SK-N-SH treated with all-trans-retinoic acid at 6 μM for 48 hours (cell line): ENCODE measurements at regions not wholly inside any gene's neighbourhood (a gene's known extent, or its start where the extent isn't known, plus 50 kb on each side); places are given as distances from the start of the nearest gene placed in this dataset.

Source experiments
- ATAC-seq: fragments of 200-7000 bp; cut with Tn5 transposase; 3 replicates; pipeline ENCODE4 v1.9.1; 2020; ENCODE audit warnings: mild to moderate bottlenecking, moderate library complexity
- ARNTL ChIP-seq: fragments of 450-650 bp; formaldehyde crosslinking; IDR thresholded peaks from 2 replicates; pipeline ENCODE4 v1.5.0; 2020; ENCODE audit warnings: low read depth, mild to moderate bottlenecking, moderate library complexity, borderline replicate concordance
- BACH2 ChIP-seq: fragments of 250-450 bp; sonication (Bioruptor Pico); IDR thresholded peaks from 2 replicates; pipeline ENCODE4 v1.9.0; 2021; ENCODE audit warnings: mild to moderate bottlenecking, borderline replicate concordance
- CSDC2 ChIP-seq: fragments of 250-450 bp; sonication (Bioruptor Pico); IDR thresholded peaks from 2 replicates; pipeline ENCODE4 v1.5.0; 2020; ENCODE audit warnings: mild to moderate bottlenecking, moderate library complexity
- ESRRG ChIP-seq: fragments of 250-450 bp; sonication (Bioruptor Pico); IDR thresholded peaks from 2 replicates; pipeline ENCODE4 v1.6.1; 2021; ENCODE audit warnings: mild to moderate bottlenecking
- GLIS3 ChIP-seq: fragments of 250-450 bp; sonication (Bioruptor Pico); IDR thresholded peaks from 2 replicates; pipeline ENCODE4 v1.5.0; 2020; ENCODE audit warnings: mild to moderate bottlenecking, moderate library complexity
- ISL1 ChIP-seq: fragments of 250-450 bp; sonication (Bioruptor Pico); IDR thresholded peaks from 2 replicates; pipeline ENCODE4 v2.1.2; 2022; ENCODE audit warnings: mild to moderate bottlenecking, moderate library complexity
- OSR1 ChIP-seq: fragments of 250-450 bp; sonication (Bioruptor Pico); IDR thresholded peaks from 2 replicates; pipeline ENCODE4 v1.8.0; 2022; ENCODE audit warnings: moderate library complexity, mild to moderate bottlenecking, inconsistent platforms
- RARB ChIP-seq: fragments of 250-450 bp; sonication (Bioruptor Pico); IDR thresholded peaks from 2 replicates; pipeline ENCODE4 v1.8.0; 2021; ENCODE audit warnings: mild to moderate bottlenecking, moderate library complexity
- SNAI2 ChIP-seq: fragments of 250-450 bp; sonication (Bioruptor Pico); IDR thresholded peaks from 2 replicates; pipeline ENCODE4 v1.5.0; 2020; ENCODE audit warnings: mild to moderate bottlenecking, moderate library complexity
- TCF4 ChIP-seq: fragments of 250-450 bp; sonication (Bioruptor Pico); IDR thresholded peaks from 2 replicates; pipeline ENCODE4 v1.8.0; 2021; ENCODE audit warnings: mild to moderate bottlenecking, moderate library complexity, borderline replicate concordance
- TOX ChIP-seq: fragments of 250-450 bp; sonication (Bioruptor Pico); IDR thresholded peaks from 2 replicates; pipeline ENCODE4 v1.8.0; 2021; ENCODE audit warnings: mild to moderate bottlenecking, moderate library complexity, borderline replicate concordance
- ZC3H10 ChIP-seq: fragments of 250-450 bp; sonication (Bioruptor Pico); IDR thresholded peaks from 2 replicates; pipeline ENCODE4 v1.5.1; 2021; ENCODE audit warnings: mild to moderate bottlenecking, moderate library complexity
- ZFP3 ChIP-seq: fragments of 250-450 bp; sonication (Bioruptor Pico); IDR thresholded peaks from 2 replicates; pipeline ENCODE4 v1.5.0; 2020; ENCODE audit warnings: mild to moderate bottlenecking, moderate library complexity
- ZFP30 ChIP-seq: fragments of 450-650 bp; formaldehyde crosslinking; IDR thresholded peaks from 2 replicates; pipeline ENCODE4 v1.5.0; 2022; ENCODE audit warnings: mild to moderate bottlenecking, moderate library complexity
- ZNF565 ChIP-seq: fragments of 450-650 bp; formaldehyde crosslinking; conservative IDR thresholded peaks from 2 replicates; pipeline ENCODE4 v1.5.0; 2020; ENCODE audit warnings: low read depth, mild to moderate bottlenecking, moderate library complexity
- ZNF8 ChIP-seq: fragments of 450-650 bp; formaldehyde crosslinking; IDR thresholded peaks from 2 replicates; pipeline ENCODE4 v1.5.0; 2020; ENCODE audit warnings: mild to moderate bottlenecking, moderate library complexity
- TF ChIP-seq, protein P1 (sequence below): fragments of 250-450 bp; sonication (Bioruptor Pico); IDR thresholded peaks from 2 replicates; pipeline ENCODE4 v1.5.0; 2020; ENCODE audit warnings: mild to moderate bottlenecking, moderate library complexity
- TF ChIP-seq, protein P2 (sequence below): fragments of 250-450 bp; sonication (Bioruptor Pico); IDR thresholded peaks from 2 replicates; pipeline ENCODE4 v1.8.0; 2021; ENCODE audit warnings: low read depth, mild to moderate bottlenecking, moderate library complexity, borderline replicate concordance
- TF ChIP-seq, protein P3 (sequence below): fragments of 250-450 bp; sonication (Bioruptor Pico); IDR thresholded peaks from 2 replicates; pipeline ENCODE4 v1.8.0; 2020; ENCODE audit warnings: mild to moderate bottlenecking, moderate library complexity, borderline replicate concordance
- TF ChIP-seq, protein P4 (sequence below): fragments of 250-450 bp; sonication (Bioruptor Pico); IDR thresholded peaks from 2 replicates; pipeline ENCODE4 v1.5.1; 2020; ENCODE audit warnings: low read depth, mild to moderate bottlenecking, moderate library complexity
- TF ChIP-seq, protein P5 (sequence below): fragments of 250-450 bp; sonication (Bioruptor Pico); IDR thresholded peaks from 2 replicates; pipeline ENCODE4 v1.5.1; 2021; ENCODE audit warnings: mild to moderate bottlenecking, moderate library complexity

DNA sequence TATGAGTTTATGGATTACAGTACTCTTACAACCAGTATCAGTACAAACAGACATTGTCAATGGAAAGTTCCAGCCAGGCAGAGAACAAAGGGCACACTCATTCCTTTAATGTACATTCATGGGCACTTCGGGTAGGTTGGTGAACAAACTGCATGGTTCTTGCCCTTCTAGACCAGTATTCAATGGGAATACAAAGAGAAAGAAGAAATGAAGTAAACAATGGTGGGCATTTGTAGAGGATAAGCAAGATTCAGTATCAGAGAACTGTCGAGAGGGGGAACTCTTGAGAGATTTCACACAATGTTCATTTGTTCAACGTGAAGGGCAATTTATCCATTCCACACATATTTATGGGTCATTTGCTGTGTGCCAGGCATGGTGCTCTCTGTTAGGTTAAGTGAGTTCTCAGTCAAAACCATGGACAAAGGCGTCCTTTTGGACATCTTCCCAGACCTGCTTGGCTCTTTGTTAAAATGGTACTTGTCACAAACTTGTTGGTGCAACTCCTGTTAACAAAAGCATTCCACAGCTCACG lies 714.8 kb downstream of the DHX35 start (continued):
- TF ChIP-seq, protein P1, sequence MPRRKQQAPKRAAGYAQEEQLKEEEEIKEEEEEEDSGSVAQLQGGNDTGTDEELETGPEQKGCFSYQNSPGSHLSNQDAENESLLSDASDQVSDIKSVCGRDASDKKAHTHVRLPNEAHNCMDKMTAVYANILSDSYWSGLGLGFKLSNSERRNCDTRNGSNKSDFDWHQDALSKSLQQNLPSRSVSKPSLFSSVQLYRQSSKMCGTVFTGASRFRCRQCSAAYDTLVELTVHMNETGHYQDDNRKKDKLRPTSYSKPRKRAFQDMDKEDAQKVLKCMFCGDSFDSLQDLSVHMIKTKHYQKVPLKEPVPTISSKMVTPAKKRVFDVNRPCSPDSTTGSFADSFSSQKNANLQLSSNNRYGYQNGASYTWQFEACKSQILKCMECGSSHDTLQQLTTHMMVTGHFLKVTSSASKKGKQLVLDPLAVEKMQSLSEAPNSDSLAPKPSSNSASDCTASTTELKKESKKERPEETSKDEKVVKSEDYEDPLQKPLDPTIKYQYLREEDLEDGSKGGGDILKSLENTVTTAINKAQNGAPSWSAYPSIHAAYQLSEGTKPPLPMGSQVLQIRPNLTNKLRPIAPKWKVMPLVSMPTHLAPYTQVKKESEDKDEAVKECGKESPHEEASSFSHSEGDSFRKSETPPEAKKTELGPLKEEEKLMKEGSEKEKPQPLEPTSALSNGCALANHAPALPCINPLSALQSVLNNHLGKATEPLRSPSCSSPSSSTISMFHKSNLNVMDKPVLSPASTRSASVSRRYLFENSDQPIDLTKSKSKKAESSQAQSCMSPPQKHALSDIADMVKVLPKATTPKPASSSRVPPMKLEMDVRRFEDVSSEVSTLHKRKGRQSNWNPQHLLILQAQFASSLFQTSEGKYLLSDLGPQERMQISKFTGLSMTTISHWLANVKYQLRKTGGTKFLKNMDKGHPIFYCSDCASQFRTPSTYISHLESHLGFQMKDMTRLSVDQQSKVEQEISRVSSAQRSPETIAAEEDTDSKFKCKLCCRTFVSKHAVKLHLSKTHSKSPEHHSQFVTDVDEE, result no peak
- TF ChIP-seq RARB (CRISPR knock-in tag) (no peak), ESRRG (CRISPR knock-in tag) (no peak), ZFP30 (CRISPR knock-in tag) (no peak), ISL1 (CRISPR knock-in tag) (no peak), ZNF8 (CRISPR knock-in tag) (no peak), BACH2 (no peak), TCF4 (no peak)
- TF ChIP-seq, protein P2, sequence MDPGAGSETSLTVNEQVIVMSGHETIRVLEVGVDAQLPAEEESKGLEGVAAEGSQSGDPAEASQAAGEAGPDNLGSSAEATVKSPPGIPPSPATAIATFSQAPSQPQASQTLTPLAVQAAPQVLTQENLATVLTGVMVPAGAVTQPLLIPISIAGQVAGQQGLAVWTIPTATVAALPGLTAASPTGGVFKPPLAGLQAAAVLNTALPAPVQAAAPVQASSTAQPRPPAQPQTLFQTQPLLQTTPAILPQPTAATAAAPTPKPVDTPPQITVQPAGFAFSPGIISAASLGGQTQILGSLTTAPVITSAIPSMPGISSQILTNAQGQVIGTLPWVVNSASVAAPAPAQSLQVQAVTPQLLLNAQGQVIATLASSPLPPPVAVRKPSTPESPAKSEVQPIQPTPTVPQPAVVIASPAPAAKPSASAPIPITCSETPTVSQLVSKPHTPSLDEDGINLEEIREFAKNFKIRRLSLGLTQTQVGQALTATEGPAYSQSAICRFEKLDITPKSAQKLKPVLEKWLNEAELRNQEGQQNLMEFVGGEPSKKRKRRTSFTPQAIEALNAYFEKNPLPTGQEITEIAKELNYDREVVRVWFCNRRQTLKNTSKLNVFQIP, result no peak

DNA sequence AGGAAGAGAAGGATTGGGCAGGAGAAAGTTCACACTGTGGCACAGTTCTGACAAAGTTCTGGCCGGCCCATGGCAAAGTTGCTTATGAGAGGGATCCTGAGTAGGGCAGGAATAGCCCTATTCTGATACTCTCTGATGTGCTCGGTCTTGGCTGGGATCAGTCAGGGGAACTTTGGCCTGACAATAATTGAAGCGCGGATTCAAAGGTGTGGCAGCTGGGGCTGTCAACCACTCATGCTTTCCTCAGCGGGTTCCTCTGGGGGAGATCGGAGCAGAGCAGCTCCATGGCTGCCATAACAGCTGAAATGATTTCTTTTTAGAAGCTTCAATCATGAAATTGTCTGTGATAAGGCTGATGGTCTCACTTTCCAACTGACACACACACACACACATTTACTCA lies 714.1 kb downstream of the DHX35 start:
- ATAC-seq, result no peak
- TF ChIP-seq SNAI2 (CRISPR knock-in tag), result no peak
- no peak for TF ChIP-seq ZC3H10 (CRISPR knock-in tag)
- TF ChIP-seq, protein P3, sequence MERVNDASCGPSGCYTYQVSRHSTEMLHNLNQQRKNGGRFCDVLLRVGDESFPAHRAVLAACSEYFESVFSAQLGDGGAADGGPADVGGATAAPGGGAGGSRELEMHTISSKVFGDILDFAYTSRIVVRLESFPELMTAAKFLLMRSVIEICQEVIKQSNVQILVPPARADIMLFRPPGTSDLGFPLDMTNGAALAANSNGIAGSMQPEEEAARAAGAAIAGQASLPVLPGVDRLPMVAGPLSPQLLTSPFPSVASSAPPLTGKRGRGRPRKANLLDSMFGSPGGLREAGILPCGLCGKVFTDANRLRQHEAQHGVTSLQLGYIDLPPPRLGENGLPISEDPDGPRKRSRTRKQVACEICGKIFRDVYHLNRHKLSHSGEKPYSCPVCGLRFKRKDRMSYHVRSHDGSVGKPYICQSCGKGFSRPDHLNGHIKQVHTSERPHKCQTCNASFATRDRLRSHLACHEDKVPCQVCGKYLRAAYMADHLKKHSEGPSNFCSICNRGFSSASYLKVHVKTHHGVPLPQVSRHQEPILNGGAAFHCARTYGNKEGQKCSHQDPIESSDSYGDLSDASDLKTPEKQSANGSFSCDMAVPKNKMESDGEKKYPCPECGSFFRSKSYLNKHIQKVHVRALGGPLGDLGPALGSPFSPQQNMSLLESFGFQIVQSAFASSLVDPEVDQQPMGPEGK (CRISPR knock-in tag), result no peak
- TF ChIP-seq, protein P4, sequence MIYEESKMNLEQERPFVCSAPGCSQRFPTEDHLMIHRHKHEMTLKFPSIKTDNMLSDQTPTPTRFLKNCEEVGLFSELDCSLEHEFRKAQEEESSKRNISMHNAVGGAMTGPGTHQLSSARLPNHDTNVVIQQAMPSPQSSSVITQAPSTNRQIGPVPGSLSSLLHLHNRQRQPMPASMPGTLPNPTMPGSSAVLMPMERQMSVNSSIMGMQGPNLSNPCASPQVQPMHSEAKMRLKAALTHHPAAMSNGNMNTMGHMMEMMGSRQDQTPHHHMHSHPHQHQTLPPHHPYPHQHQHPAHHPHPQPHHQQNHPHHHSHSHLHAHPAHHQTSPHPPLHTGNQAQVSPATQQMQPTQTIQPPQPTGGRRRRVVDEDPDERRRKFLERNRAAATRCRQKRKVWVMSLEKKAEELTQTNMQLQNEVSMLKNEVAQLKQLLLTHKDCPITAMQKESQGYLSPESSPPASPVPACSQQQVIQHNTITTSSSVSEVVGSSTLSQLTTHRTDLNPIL (CRISPR knock-in tag), result no peak
- no peak for TF ChIP-seq OSR1 (CRISPR knock-in tag)
- TF ChIP-seq ZNF8 (CRISPR knock-in tag), result no peak
- TF ChIP-seq, protein P5, sequence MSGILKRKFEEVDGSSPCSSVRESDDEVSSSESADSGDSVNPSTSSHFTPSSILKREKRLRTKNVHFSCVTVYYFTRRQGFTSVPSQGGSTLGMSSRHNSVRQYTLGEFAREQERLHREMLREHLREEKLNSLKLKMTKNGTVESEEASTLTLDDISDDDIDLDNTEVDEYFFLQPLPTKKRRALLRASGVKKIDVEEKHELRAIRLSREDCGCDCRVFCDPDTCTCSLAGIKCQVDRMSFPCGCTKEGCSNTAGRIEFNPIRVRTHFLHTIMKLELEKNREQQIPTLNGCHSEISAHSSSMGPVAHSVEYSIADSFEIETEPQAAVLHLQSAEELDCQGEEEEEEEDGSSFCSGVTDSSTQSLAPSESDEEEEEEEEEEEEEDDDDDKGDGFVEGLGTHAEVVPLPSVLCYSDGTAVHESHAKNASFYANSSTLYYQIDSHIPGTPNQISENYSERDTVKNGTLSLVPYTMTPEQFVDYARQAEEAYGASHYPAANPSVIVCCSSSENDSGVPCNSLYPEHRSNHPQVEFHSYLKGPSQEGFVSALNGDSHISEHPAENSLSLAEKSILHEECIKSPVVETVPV (CRISPR knock-in tag), result no peak
- no peak for TF ChIP-seq CSDC2
- TF ChIP-seq RARB (CRISPR knock-in tag), result no peak

DNA sequence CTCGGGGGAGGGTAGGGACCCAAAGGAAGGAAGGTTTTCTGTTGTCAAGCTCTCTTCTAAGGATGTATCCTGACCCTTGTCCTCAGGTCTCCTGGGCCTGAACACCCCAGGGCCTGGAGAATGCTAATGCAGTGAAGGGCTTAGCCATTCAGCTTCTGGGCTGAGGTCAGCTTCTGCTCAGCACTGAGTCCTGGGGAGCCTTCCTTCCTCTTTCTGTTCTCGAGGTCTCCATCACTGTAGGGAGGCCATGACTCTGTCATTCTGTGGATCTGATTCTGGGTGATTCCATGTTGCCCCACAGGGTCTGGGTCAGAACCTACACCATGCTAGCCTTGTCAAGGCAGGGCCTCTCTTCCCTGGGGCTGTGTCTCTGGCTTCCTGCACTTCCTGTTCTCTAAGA lies 712.7 kb downstream of the DHX35 start:
- no peak for ATAC-seq
- no peak for TF ChIP-seq TOX (CRISPR knock-in tag)
- TF ChIP-seq SNAI2 (CRISPR knock-in tag), result no peak
- TF ChIP-seq ZNF565 (CRISPR knock-in tag), result no peak
- TF ChIP-seq GLIS3 (CRISPR knock-in tag), result no peak
- TF ChIP-seq, protein P3 (CRISPR knock-in tag), result no peak
- TF ChIP-seq, protein P1, result no peak
- TF ChIP-seq ZC3H10 (CRISPR knock-in tag), result no peak
- TF ChIP-seq BACH2, result no peak
- TF ChIP-seq ARNTL (CRISPR knock-in tag), result no peak
- TF ChIP-seq OSR1 (CRISPR knock-in tag), result no peak
- no peak for TF ChIP-seq RARB (CRISPR knock-in tag)
- no peak for TF ChIP-seq ZNF8 (CRISPR knock-in tag)
- no peak for TF ChIP-seq ZFP3 (CRISPR knock-in tag)
- TF ChIP-seq, protein P2, result no peak
